ENCODE measurements at regions not wholly inside any gene's neighbourhood (a gene's known extent, or its start where the extent isn't known, plus 50 kb on each side); places are given as distances from the start of the nearest gene placed in this dataset.

DNA sequence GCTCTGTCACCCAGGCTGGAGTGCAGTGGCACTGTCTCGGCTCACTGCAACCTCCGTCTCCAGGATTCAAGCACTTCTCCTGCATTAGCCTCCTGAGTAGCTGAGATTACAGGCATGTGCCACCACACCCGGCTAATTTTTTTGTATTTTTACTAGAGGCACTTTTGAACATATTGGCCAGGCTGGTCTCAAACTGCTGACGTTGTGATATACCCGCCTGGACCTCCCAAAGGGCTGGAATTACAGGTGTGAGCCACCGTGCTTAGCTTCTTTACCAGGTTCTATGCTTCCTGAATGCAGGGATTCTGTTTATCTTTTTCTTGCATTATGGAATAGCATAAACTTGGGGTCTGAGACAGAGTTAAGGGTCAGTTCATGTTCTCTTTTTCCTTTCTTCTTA, 317.9 kb upstream of the RBFOX1 start:
- DNase-seq (ENCODE audit: low read depth): no peak

DNA sequence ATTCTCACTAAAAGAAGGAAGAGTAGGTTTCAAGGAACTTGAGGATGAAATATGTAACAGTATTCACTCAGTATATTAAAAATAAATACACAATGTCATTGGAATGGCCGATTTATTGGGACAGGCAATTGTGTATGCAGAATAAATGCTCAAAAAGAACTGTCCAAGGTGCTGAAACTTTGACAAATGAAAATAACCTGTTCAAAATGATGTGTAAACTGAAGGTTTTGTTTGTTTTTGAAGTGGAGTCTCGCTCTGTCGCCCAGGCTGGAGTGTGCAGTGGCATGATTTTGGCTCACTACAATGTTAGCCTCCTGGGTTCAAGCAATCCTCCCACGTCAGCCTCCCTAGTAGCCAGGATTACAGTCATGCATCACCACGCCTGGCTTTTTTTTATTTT, 318.7 kb upstream of the RBFOX1 start:
- DNase-seq (ENCODE audit: low read depth): no peak

DNA sequence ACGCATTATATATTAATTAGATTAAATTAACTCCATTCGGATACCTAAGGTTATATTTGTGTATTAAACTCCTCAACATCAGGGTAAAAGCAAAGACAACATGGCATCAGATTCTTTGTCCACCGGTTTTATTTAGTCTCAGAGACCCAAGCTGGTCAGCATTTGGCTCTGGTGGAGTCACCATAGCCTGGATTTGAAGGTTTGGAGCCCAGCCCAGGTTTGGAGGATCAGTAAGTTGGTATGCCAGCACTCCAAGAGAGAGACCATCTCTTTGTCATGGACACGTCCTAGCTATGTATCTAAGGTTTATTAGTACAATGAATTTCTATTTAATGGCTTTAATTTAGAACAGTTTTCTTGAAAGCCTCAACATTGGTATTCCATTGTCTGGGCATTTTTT, 328.4 kb upstream of the RBFOX1 start:
- DNase-seq (ENCODE audit: low read depth): no peak

DNA sequence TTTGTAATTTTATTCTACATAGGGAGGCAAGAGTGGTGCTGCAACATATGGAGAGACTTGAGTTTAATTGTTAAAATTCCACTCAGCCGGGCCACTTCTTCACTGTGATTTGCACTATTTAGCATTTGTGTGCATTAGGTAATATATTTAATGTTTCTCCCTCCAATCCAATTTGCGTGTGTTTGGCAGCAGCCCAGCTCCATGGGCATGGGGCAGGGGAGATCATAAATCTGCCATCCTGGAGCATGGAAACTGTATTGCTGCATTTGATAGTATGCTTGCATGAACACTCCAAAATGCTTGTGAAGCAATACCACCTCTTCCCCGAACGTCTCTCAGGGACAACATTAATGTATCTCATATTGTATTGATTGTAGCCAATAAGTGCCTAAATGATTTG, 339.1 kb upstream of the RBFOX1 start:
- no peak for DNase-seq (ENCODE audit: low read depth)

DNA sequence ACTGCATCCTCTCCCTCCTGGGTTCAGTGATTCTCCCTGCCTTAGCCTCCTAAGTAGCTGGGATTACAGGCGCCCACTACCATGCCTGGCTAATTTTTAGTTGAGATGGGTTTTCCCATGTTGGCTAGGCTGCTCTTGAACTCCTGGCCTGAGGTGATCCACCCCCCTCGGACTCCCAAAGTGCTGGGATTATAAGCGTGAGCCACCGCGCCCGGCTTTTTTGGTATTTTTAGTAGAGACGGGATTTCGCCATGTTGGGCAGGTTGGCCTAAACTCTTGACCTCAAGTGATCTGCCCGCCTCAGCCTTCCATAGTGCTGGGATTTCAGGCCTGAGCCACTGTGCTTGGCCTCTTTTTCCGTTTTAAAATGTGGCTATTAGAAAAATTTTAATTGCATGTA, 343.8 kb upstream of the RBFOX1 start:
- DNase-seq (ENCODE audit: low read depth): no peak

DNA sequence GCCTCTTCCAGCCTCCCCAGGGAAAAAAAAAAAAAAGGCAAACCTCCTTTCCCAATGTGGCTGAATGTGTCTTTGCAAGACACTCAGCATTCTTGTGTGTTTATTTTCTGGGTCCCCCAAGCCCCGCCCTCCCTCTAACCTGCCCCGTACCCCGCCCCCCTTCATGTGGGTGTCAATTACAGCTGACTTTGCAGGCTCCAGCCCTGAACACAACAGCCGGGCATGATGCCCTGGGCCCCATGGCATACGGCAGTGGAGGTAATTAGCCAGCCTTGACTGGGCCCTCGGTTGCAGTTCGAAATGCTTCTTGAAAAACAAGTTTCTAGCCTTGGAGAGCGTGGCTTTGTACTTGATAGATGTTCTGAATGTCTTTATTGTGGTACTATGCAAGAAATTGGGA, 354.7 kb upstream of the RBFOX1 start:
- no peak for DNase-seq (ENCODE audit: low read depth)

DNA sequence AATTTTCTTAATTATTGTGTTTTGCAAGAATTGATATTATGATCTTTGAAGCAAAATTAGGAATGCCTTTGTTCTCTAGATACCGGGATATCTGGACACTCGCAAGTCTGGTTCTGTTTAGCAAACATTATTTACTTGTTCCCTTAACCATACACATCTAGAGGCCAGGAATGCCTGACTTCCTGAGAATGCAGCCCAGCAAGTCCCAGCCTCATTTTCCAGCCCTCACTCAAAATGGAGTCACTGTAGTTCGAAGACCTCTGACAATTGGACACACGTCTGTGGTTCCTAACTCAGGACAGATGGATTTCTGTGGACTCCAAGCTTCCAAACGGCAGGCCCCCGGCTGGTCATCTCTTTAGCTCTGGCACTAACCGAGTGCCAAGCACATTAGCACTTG, 355.4 kb upstream of the RBFOX1 start:
- no peak for DNase-seq (ENCODE audit: low read depth)

DNA sequence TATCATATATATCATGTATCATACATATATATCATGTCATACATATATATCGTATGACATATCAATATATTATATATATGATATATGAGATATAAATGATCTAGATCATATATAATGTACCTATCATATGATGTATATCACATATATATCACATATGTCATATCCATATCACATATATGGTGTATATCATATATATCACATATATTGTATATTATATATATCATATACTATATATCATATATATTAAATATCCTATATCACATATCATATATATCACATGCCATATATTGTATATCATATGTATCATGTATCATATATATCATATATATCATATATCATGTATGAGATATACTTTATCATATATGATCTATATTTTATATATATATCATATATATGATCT, 355.9 kb upstream of the RBFOX1 start:
- no peak for DNase-seq (ENCODE audit: low read depth)

DNA sequence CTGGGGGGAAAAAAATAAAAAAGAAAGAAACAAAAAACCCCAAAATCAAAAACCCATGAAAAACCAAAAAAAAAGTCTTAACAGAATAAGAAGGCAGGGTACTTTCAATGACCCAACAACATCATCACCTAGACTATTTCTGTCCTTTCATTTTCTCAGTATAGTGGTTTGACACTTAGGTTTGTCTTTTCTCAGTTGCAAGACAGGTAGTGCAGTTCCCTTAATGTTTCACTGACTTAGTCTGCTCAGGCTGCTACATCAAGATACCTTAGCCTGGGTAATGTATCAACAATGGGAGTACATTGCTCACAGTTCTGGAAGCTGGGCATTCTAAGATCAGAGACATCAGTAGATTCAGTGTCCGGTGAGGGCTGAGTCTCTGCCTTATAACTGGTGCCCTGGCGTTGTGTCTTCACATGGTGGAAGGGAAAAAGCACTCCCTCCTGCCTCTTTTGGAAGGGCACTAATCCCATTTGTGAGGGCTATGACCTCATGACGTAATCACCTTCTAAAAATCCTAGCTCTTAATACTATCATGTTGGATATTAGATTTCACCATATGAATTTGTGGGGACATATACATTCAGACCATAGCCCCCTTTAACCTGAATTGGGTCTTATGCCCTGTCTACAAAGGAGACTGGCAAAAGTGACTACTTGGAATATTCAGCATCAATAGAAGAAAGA, 362.3 kb upstream of the RBFOX1 start:
- DNase-seq (ENCODE audit: low read depth): no peak

DNA sequence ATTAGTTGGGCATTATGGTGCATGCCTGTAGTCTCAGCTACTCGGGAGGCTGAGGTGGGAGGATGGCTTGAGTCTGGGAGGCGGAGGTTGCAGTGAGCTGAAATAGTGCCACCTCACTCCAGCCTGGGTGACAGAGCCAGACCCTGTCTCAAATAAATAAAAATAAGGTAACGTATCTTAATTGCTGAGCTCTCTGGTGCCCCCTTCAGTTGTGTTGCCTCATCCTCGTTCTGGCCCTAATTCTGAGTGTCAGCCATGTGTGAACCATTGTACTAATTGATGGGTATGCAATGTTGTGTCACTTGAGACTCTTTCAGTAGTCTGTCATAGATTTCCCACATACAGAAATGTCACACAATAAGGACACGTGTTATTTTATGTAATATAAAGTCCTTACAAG, 363.1 kb upstream of the RBFOX1 start:
- no peak for DNase-seq (ENCODE audit: low read depth)

DNA sequence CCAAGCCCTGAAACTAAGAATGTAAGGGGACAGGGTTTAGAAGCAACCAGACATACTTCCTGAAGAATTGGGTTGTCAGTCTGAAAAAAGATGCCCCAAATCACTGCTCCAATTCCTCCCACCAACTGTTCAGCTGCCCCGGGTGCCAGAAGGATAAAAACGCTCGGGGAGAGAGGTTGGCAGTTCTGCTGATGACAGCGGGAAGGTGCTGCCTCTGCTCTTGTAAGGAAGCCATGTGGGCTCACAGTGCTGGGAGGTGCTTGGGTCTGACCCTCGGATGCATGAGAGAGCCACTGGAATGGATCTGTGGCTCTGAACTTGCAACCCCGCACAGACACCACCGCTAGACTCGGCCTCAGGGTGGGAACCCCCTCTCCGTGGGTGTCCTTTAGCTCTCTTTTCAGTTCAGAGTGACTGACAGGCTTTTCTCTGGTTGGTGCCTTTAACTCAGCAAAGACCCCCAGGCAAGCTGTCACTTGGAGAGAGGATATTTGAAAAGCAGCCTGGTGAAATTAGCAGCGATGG, 364.8 kb upstream of the RBFOX1 start:
- no peak for DNase-seq (ENCODE audit: low read depth)

DNA sequence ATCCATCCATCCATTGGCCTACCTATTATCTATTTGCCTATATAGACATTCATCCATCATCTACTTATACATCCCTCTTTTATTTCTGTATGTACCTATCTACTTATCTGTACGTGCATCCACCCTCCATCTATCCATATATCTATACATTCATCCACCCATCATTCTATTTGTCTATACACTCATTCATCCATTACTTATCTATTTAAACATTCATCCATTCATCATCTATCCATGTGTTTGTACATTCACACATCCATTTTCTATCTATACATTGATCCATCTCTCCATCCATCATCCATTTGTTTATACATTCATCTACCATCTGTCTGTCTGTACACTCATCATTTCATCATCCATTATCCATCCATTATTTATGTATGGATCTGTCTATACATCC, 365.7 kb upstream of the RBFOX1 start:
- no peak for DNase-seq (ENCODE audit: low read depth)

DNA sequence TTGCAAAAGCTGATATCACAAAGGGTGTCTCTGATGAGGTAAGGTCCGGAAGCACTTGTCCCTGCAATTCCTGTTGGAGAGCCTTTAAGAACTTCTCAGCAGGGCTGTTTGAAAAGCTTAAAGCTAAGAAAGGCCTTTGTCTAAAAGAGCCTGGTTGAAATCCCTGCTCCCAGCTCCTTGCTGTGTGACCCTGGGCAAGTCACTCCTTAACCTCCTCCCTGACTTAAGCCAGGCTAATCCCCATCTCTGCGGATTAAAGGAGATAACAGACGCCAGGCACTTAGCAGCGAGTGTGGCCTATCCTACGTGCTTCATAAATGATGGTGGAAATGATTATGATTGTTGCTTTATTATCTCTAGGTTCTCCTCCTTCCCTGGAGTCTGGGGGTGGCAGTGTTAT, 368.0 kb upstream of the RBFOX1 start:
- DNase-seq (ENCODE audit: low read depth): no peak

DNA sequence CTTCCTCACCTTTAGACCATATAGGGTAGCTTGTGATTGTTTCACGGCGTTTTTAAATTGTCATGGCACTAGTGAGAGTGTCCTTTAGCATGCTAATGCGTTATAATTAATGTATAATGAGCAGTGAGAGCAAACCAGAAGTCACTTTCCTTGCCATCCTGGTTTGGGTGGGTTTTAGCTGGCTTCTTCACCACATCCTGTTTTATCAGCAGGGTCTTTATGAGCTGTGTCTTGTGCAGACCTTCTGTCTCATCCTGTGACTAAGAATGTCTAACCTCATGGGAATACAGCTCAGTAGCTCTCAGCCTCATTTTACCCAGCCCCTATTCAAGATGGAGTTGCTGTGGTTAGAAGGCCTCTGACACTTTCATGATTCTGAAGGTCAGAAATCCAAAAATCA, 370.9 kb upstream of the RBFOX1 start:
- no peak for DNase-seq (ENCODE audit: low read depth)

DNA sequence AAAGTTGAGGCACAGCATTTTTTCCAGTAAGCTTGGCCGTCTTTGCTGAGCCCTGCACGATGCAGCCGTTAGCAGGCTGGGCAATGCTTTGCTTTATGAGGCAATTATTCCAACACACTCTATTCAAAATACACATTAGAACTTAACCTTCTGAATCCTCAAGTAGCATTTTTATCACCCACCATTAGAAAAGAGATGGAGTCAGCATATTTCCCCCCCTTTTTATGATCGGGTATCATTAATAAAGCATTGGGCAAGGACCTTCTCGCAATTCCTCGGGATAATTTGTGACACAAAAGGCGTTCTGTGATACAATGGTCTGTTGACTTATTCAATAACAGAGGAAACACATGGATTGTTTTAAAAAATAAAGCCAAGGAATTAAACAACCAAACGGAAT, 374.5 kb upstream of the RBFOX1 start:
- DNase-seq (ENCODE audit: low read depth): no peak

DNA sequence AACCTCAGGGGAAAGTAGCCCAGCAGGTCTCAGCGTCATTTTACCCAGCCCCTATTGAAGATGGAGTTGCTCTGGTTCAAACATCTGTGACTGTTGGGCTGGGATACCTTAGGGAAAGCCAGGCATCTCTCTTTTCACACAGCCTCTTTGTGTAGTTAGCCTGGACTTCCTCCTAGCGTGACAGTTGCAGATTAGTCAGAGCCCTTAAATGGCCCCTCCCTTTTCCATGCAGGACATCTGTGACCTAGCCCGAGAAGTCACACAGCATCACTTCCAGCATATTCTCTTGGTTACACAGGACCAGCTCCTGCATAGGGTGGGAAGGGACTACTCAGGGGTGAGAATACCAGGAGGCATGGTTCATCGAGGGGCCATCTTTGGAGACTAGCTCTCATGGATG, 375.0 kb upstream of the RBFOX1 start:
- DNase-seq (ENCODE audit: low read depth): no peak

DNA sequence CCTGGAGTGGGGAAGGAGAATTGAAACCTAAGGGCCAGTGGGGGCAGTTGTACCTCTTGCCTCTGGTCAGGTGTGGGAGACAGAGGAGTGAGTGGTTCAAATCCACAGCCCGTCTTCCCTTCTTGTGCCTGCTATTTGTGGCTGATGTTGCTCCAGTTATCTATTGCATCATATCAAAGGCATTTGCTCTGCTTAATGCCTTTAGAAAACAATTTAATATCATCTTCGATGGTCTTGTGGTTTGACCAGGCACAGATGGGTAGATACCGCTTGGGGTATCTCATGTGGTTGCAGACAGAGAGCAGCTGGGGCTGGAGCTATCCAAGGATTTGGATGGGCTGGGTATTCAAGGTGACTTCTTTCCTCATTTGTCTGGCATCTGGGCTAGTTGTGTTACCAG, 376.1 kb upstream of the RBFOX1 start:
- no peak for DNase-seq (ENCODE audit: low read depth)

DNA sequence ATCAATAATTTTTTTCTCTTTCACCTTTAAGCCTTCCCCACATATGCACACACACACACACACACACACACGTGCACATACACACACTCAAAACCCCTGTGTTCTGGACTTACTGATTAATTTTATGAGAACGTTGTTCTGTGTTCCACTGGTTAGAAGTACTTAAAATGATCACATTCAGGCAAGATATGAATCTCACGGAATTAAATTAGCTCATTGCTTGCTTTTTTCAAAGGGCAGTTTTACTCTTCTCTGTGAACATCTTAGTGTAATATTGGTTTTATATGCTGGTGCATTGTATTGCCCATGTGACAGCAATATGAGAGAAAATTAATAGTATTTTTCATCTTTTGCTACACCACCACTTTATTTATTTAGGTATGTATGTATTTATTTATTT, 377.3 kb upstream of the RBFOX1 start:
- DNase-seq (ENCODE audit: low read depth): no peak

DNA sequence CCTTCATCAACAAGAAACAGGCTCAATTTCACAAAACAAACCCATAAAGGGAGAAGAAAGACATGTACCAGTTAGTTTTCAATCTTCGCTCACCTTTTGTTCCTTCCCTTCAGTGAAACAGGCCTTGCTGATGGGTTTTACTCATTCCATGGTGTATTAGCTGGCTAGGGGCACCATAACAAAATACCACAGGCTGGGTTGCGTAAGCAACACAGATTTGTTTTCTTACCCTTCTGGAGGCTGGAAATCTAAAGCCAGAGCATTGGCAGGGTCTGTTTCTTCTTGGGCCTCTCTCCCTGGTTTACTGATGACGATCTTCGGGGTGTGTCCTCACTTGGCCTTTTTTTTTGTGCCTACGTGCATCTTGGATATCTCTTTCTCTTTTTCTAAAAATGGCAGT, 383.4 kb upstream of the RBFOX1 start:
- no peak for DNase-seq (ENCODE audit: low read depth)

DNA sequence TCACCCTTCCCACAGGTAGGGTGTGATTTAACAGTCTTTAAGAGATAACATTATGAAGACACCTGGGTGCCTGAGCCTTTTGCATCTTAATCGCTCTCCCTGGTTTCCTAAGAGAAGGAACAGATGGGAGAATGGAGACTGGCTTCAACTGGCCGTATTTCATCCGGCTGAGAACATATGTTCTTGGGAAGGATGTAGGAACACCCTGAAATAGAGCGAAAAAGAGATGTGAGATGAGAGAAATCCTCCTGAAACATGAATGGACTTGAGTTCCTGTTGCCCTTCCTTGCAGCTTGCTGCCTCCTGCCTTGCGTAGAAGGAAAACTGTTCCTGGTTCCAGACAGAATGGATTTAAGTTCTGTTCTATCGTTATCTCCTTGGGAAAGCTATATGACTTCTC, 385.4 kb upstream of the RBFOX1 start:
- no peak for DNase-seq (ENCODE audit: low read depth)

DNA sequence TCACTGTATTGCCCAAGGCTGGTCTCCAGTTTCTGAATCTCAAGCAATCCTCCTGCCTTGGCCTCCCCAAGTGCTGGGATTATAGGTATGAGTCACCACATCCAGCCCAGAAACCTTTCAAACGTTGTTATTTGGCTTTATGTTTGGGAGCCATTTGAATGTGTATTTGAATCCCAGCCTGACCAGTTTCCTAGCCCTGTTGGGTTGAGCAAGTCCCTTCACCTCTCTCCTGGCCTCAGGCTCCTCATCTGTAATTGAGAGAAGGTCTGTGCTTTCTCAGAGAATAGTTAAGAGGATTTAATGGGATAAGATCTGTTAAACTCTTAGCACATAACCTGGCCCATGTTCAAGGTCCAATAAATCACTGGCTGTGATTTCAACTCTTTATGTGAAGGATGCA, 385.8 kb upstream of the RBFOX1 start:
- DNase-seq (ENCODE audit: low read depth): no peak

DNA sequence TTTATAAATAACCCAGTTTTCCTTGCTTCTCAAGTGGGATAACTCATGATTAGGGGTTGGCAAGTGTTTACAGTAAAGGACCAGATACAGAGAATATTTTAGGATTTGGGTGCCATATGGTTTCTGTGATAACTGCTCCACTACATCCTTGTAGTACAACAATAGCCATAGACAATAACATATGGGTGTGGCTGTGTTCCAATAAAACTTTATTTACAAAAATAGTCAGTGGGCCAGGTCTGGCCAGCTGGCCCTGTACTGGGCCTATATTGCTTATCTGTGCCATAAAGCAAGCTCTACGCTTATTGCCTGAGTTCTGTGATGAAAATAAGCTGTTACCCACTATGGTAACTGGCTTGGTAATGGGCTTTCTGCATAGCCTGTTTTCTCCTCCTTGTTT, 386.5 kb upstream of the RBFOX1 start:
- DNase-seq (ENCODE audit: low read depth): no peak

DNA sequence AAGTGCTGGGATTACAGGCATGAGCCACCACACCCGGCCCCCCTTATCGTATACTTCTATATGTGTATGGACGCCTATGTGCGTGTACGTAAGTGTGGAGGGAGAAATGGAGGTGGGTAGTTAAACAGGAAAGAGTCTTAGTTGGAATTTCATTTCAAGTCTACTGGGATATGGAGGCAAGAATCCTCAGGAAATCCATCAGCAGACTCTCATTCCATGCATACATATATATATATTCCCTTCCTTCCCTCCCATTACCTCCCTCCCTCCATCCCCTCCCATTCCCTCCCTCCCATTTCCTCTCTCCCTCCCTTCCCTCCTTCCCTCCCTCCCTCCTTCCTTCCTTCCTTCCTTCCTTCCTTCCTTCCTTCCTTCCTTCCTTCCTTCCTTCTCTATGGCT, 391.7 kb upstream of the RBFOX1 start:
- no peak for DNase-seq (ENCODE audit: low read depth)

DNA sequence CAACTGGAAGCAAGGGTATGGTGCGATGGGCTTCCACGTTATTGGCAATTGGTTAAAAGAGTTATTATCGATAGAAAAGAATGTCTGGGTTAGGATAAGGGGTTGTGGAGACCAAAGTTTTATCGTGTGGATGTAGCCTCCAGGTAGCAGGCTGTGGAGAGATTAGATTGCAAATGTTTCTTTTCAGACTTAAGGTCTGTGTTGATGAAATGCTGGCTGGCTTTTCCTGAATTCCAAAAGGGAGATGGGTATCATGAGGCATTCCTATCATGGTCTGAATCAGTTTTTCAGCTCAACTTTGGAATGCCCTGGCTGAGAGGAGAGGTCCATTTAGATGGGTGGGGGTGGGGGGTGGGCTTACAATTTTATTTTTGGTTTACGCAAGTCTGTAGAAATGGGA, 395.0 kb upstream of the RBFOX1 start:
- DNase-seq (ENCODE audit: low read depth): no peak

Data from activated T-helper 9 cell treated with anti-CD3 and anti-CD28 coated beads, Interleukin-2, amount 50 U/mL, for 16 hours (primary cell).